ENCODE measurements at regions not wholly inside any gene's neighbourhood (a gene's known extent, or its start where the extent isn't known, plus 50 kb on each side); places are given as distances from the start of the nearest gene placed in this dataset.

DNA sequence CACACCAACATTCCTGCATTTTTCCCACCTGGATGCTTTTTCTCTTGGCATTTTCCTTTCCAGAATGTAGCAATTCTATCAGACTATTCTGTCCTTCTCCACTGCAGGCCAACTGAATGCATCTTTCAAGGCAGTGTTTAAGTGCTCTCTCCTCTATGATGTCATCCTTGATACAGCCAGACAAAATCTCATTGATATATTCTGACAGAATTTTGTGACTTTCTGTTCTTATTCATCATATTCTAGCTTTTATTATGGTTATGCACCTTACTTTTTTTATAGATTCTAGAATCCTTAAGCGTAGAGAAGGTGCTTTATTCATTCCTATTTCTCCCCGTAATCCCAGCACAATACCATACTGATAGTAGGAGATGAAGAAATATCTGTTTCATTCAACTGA lies 355.5 kb upstream of the CCNH start:
- TF ChIP-seq, protein P1, sequence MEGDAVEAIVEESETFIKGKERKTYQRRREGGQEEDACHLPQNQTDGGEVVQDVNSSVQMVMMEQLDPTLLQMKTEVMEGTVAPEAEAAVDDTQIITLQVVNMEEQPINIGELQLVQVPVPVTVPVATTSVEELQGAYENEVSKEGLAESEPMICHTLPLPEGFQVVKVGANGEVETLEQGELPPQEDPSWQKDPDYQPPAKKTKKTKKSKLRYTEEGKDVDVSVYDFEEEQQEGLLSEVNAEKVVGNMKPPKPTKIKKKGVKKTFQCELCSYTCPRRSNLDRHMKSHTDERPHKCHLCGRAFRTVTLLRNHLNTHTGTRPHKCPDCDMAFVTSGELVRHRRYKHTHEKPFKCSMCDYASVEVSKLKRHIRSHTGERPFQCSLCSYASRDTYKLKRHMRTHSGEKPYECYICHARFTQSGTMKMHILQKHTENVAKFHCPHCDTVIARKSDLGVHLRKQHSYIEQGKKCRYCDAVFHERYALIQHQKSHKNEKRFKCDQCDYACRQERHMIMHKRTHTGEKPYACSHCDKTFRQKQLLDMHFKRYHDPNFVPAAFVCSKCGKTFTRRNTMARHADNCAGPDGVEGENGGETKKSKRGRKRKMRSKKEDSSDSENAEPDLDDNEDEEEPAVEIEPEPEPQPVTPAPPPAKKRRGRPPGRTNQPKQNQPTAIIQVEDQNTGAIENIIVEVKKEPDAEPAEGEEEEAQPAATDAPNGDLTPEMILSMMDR (IDR thresholded peaks at IDR 0.05), result no peak
- TF ChIP-seq POLR2A (IDR thresholded peaks at IDR 0.05), result no peak

Data from breast epithelium (tissue), 3 donors.